Activated T-helper 17 cell treated with anti-CD3 and anti-CD28 coated beads, Interleukin-2, amount 50 U/mL, for 72 hours (primary cell): ENCODE measurements at regions not wholly inside any gene's neighbourhood (a gene's known extent, or its start where the extent isn't known, plus 50 kb on each side); places are given as distances from the start of the nearest gene placed in this dataset.
A peak's percentile ranks its signal among the peaks of the same experiment; 100 is the strongest.

Experiments used
- ATAC-seq: fragments of 150-1000 bp; cut with Tn5 transposase; replicated peaks from 2 replicates; pipeline ENCODE4 v1.10.0; 2021; ENCODE audit warnings: mild to moderate bottlenecking, moderate library complexity
- H3K27ac Mint-ChIP-seq: one replicate; pipeline ENCODE4 v1.8.0; 2022; ENCODE audit warnings: mixed read lengths
- H3K27me3 Mint-ChIP-seq: one replicate; pipeline ENCODE4 v1.8.0; 2022; ENCODE audit warnings: mixed read lengths
- H3K36me3 Mint-ChIP-seq: one replicate; pipeline ENCODE4 v1.8.0; 2022; ENCODE audit warnings: low read depth, mild to moderate bottlenecking, mixed read lengths
- H3K4me1 Mint-ChIP-seq: one replicate; pipeline ENCODE4 v1.8.0; 2022; ENCODE audit warnings: mixed read lengths
- H3K4me3 Mint-ChIP-seq: one replicate; pipeline ENCODE4 v1.8.0; 2022; ENCODE audit warnings: mild to moderate bottlenecking, mixed read lengths
- H3K9me3 Mint-ChIP-seq: one replicate; pipeline ENCODE4 v1.8.0; 2022; ENCODE audit warnings: mixed read lengths

- no peaks in the 10 kb centered on the region for H3K4me1 Mint-ChIP-seq
- peaks cover 34% of the 10 kb centered on the region for H3K27me3 Mint-ChIP-seq
- no peak overlapping the region for H3K27ac Mint-ChIP-seq
- ATAC-seq, result no peak
- H3K4me3 Mint-ChIP-seq, result peak overlapping the region; percentile 54
- H3K36me3 Mint-ChIP-seq, result no peaks in the 10 kb centered on the region
- no peaks in the 10 kb centered on the region for H3K9me3 Mint-ChIP-seq
Observed at GRCh38 chr1:8217809-8218208, 100.1 kb upstream of the SLC45A1 start.

GRCh38 chr1:8217011-8217711 lies 100.8 kb upstream of the SLC45A1 start:
- H3K27ac Mint-ChIP-seq, result no peak overlapping the region

GRCh38 chr1:8216005-8216404 lies 101.9 kb upstream of the SLC45A1 start:
- H3K27me3 Mint-ChIP-seq, result peaks cover 40% of the 10 kb centered on the region
- H3K36me3 Mint-ChIP-seq, result no peaks in the 10 kb centered on the region
- H3K9me3 Mint-ChIP-seq, result no peaks in the 10 kb centered on the region
- ATAC-seq, result no peak
- peaks cover 11% of the 10 kb centered on the region for H3K4me1 Mint-ChIP-seq
- no peak overlapping the region for H3K27ac Mint-ChIP-seq
- peak overlapping the region; percentile 34 for H3K4me3 Mint-ChIP-seq

More at GRCh38 chr1:8217011-8217711, 100.8 kb upstream of the SLC45A1 start:
- H3K27me3 Mint-ChIP-seq, result peaks cover 39% of the 10 kb centered on the region
- no peaks in the 10 kb centered on the region for H3K36me3 Mint-ChIP-seq
- peak; percentile 58 for ATAC-seq
- H3K4me3 Mint-ChIP-seq, result peak overlapping the region; percentile 54
- no peaks in the 10 kb centered on the region for H3K9me3 Mint-ChIP-seq
- peaks cover 4% of the 10 kb centered on the region for H3K4me1 Mint-ChIP-seq

GRCh38 chr1:8214501-8215173 lies 103.3 kb upstream of the SLC45A1 start:
- Mint-ChIP-seq H3K9me3 (no peaks in the 10 kb centered on the region), H3K4me3 (no peak overlapping the region), H3K27ac (no peak overlapping the region), H3K4me1 (peaks cover 11% of the 10 kb centered on the region), H3K36me3 (no peaks in the 10 kb centered on the region), H3K27me3 (peaks cover 42% of the 10 kb centered on the region)
- no peak for ATAC-seq

- H3K36me3 Mint-ChIP-seq, result no peaks in the 10 kb centered on the region
- H3K9me3 Mint-ChIP-seq, result no peaks in the 10 kb centered on the region
- peaks cover 39% of the 10 kb centered on the region for H3K27me3 Mint-ChIP-seq
- H3K4me3 Mint-ChIP-seq, result no peak overlapping the region
- no peak for ATAC-seq
- peaks cover 11% of the 10 kb centered on the region for H3K4me1 Mint-ChIP-seq
- no peak overlapping the region for H3K27ac Mint-ChIP-seq
Observed at GRCh38 chr1:8213676-8214075, 104.2 kb upstream of the SLC45A1 start.

GRCh38 chr1:8213136-8213535 lies 104.8 kb upstream of the SLC45A1 start:
- Mint-ChIP-seq H3K27me3 (peaks cover 39% of the 10 kb centered on the region), H3K27ac (no peak overlapping the region), H3K4me1 (peaks cover 11% of the 10 kb centered on the region)

GRCh38 chr1:8212580-8213031 lies 105.3 kb upstream of the SLC45A1 start:
- Mint-ChIP-seq H3K9me3 (no peaks in the 10 kb centered on the region), H3K27ac (peak overlapping the region; percentile 7), H3K4me3 (peak overlapping the region; percentile 59), H3K4me1 (peaks cover 11% of the 10 kb centered on the region), H3K36me3 (no peaks in the 10 kb centered on the region), H3K27me3 (peaks cover 37% of the 10 kb centered on the region)
- no peak for ATAC-seq

More at GRCh38 chr1:8213136-8213535, 104.8 kb upstream of the SLC45A1 start:
- H3K36me3 Mint-ChIP-seq, result no peaks in the 10 kb centered on the region
- ATAC-seq, result no peak
- H3K9me3 Mint-ChIP-seq, result no peaks in the 10 kb centered on the region
- no peak overlapping the region for H3K4me3 Mint-ChIP-seq

GRCh38 chr1:8211883-8212579 lies 105.9 kb upstream of the SLC45A1 start:
- Mint-ChIP-seq H3K4me3 (peak overlapping the region; percentile 59), H3K36me3 (no peaks in the 10 kb centered on the region), H3K9me3 (no peaks in the 10 kb centered on the region), H3K27ac (peak overlapping the region; percentile 7), H3K4me1 (peaks cover 11% of the 10 kb centered on the region), H3K27me3 (peaks cover 37% of the 10 kb centered on the region)
- peak; percentile 83 for ATAC-seq

GRCh38 chr1:8211251-8211882 lies 106.5 kb upstream of the SLC45A1 start:
- peaks cover 33% of the 10 kb centered on the region for H3K27me3 Mint-ChIP-seq
- no peaks in the 10 kb centered on the region for H3K36me3 Mint-ChIP-seq
- peak overlapping the region; percentile 7 for H3K27ac Mint-ChIP-seq
- peak; percentile 38 for ATAC-seq
- H3K9me3 Mint-ChIP-seq, result no peaks in the 10 kb centered on the region
- H3K4me3 Mint-ChIP-seq, result peak overlapping the region; percentile 59
- H3K4me1 Mint-ChIP-seq, result peaks cover 11% of the 10 kb centered on the region

GRCh38 chr1:8207202-8207601 lies 110.7 kb upstream of the SLC45A1 start:
- Mint-ChIP-seq H3K27ac (no peak overlapping the region), H3K4me3 (no peak overlapping the region), H3K27me3 (peaks cover 11% of the 10 kb centered on the region), H3K9me3 (no peaks in the 10 kb centered on the region), H3K4me1 (peaks cover 7% of the 10 kb centered on the region), H3K36me3 (no peaks in the 10 kb centered on the region)
- no peak for ATAC-seq

- H3K4me3 Mint-ChIP-seq, result no peak overlapping the region
- H3K4me1 Mint-ChIP-seq, result no peaks in the 10 kb centered on the region
- peaks cover 6% of the 10 kb centered on the region for H3K27me3 Mint-ChIP-seq
- no peaks in the 10 kb centered on the region for H3K9me3 Mint-ChIP-seq
- no peak overlapping the region for H3K27ac Mint-ChIP-seq
- no peaks in the 10 kb centered on the region for H3K36me3 Mint-ChIP-seq
- ATAC-seq, result no peak
Observed at GRCh38 chr1:8206391-8206790, 111.5 kb upstream of the SLC45A1 start.

GRCh38 chr1:8205771-8206170 lies 112.1 kb upstream of the SLC45A1 start:
- no peaks in the 10 kb centered on the region for H3K4me1 Mint-ChIP-seq
- H3K4me3 Mint-ChIP-seq, result no peak overlapping the region
- H3K27ac Mint-ChIP-seq, result no peak overlapping the region
- no peaks in the 10 kb centered on the region for H3K9me3 Mint-ChIP-seq
- H3K27me3 Mint-ChIP-seq, result peaks cover 6% of the 10 kb centered on the region
- no peaks in the 10 kb centered on the region for H3K36me3 Mint-ChIP-seq
- ATAC-seq, result no peak

GRCh38 chr1:8204826-8205225 lies 113.1 kb upstream of the SLC45A1 start:
- Mint-ChIP-seq H3K4me3 (no peak overlapping the region), H3K4me1 (no peaks in the 10 kb centered on the region), H3K9me3 (no peaks in the 10 kb centered on the region)

GRCh38 chr1:8203551-8203950 lies 114.4 kb upstream of the SLC45A1 start:
- no peak for ATAC-seq
- H3K4me1 Mint-ChIP-seq, result no peaks in the 10 kb centered on the region
- no peak overlapping the region for H3K4me3 Mint-ChIP-seq
- no peak overlapping the region for H3K27ac Mint-ChIP-seq
- H3K9me3 Mint-ChIP-seq, result no peaks in the 10 kb centered on the region
- H3K36me3 Mint-ChIP-seq, result no peaks in the 10 kb centered on the region
- no peaks in the 10 kb centered on the region for H3K27me3 Mint-ChIP-seq

More at GRCh38 chr1:8204826-8205225, 113.1 kb upstream of the SLC45A1 start:
- no peaks in the 10 kb centered on the region for H3K27me3 Mint-ChIP-seq
- no peak for ATAC-seq
- no peaks in the 10 kb centered on the region for H3K36me3 Mint-ChIP-seq
- no peak overlapping the region for H3K27ac Mint-ChIP-seq
